Urinary bladder (tissue), 3 donors: ENCODE measurements at regions not wholly inside any gene's neighbourhood (a gene's known extent, or its start where the extent isn't known, plus 50 kb on each side); places are given as distances from the start of the nearest gene placed in this dataset.

Source experiments
- DNase-seq: peaks from one replicate; pipeline ENCODE4 v3.0.0-alpha.2; 2015; ENCODE audit errors: extremely low spot score
- H3K27ac ChIP-seq: one replicate; pipeline ENCODE4 v1.5.1; 2013; ENCODE audit warnings: low read depth, mild to moderate bottlenecking, moderate library complexity
- H3K36me3 ChIP-seq: one replicate; pipeline ENCODE4 v1.6.1; 2013; ENCODE audit warnings: mild to moderate bottlenecking, moderate library complexity; ENCODE audit not compliant: insufficient read depth
- H3K4me1 ChIP-seq: one replicate; pipeline ENCODE4 v1.6.1; 2013; ENCODE audit warnings: mild to moderate bottlenecking, moderate library complexity; ENCODE audit not compliant: insufficient read depth
- H3K4me3 ChIP-seq: one replicate; pipeline ENCODE4 v1.5.1; 2013; ENCODE audit warnings: low read depth, low read length
- WGBS: extraction: QIAGEN DNeasy Blood & Tissue Kit; methylation state at CpG from one replicate; pipeline ENCODE4 v1.1.7; 2013; 5-methylcytosine and 5-hydroxymethylcytosine counted together
- donor health status: healthy with polysubstance abuse.
- donor health status: healthy.

- 92% methylated on average over 3 of the region's 3 CpGs for WGBS
Measured at GRCh38 chr13:74035896-74036295, 98.3 kb downstream of the KLF12 start.

GRCh38 chr13:74032325-74032724, 101.9 kb downstream of the KLF12 start:
- Histone ChIP-seq H3K4me1 (no peaks in the 10 kb centered on the region), H3K4me3 (no peak overlapping the region), H3K36me3 (no peaks in the 10 kb centered on the region), H3K27ac (no peak overlapping the region)
- 90% methylated on average over 4 of the region's 4 CpGs for WGBS
- DNase-seq: no peak

More at GRCh38 chr13:74035896-74036295, 98.3 kb downstream of the KLF12 start:
- no peaks in the 10 kb centered on the region for H3K36me3 ChIP-seq
- no peak overlapping the region for H3K27ac ChIP-seq
- DNase-seq: no peak
- H3K4me1 ChIP-seq: no peaks in the 10 kb centered on the region
- H3K4me3 ChIP-seq: no peak overlapping the region

- 91% methylated on average over 4 of the region's 4 CpGs for WGBS
- no peak overlapping the region for H3K4me3 ChIP-seq
- no peak overlapping the region for H3K27ac ChIP-seq
- no peak for DNase-seq
- no peaks in the 10 kb centered on the region for H3K36me3 ChIP-seq
- no peaks in the 10 kb centered on the region for H3K4me1 ChIP-seq
Measured at GRCh38 chr13:74027161-74027779, 106.9 kb downstream of the KLF12 start.

- Histone ChIP-seq H3K36me3 (peaks cover under 1% of the 10 kb centered on the region), H3K4me1 (no peaks in the 10 kb centered on the region), H3K27ac (no peak overlapping the region), H3K4me3 (no peak overlapping the region)
- DNase-seq: no peak
- WGBS: 61% methylated on average over 4 of the region's 4 CpGs
Measured at GRCh38 chr13:74026753-74027152, 107.5 kb downstream of the KLF12 start.

GRCh38 chr13:74025369-74025768, 108.8 kb downstream of the KLF12 start:
- DNase-seq: no peak
- Histone ChIP-seq H3K27ac (no peak overlapping the region), H3K4me1 (no peaks in the 10 kb centered on the region), H3K4me3 (no peak overlapping the region), H3K36me3 (peaks cover 2% of the 10 kb centered on the region)
- 88% methylated on average over 3 of the region's 3 CpGs for WGBS

GRCh38 chr13:74024856-74025255, 109.3 kb downstream of the KLF12 start:
- no peak overlapping the region for H3K4me3 ChIP-seq
- no peak overlapping the region for H3K27ac ChIP-seq
- peaks cover 2% of the 10 kb centered on the region for H3K36me3 ChIP-seq
- no peak for DNase-seq
- no peaks in the 10 kb centered on the region for H3K4me1 ChIP-seq

- 81% methylated on average over 4 of the region's 4 CpGs for WGBS
Measured at GRCh38 chr13:74024314-74024713, 109.9 kb downstream of the KLF12 start.

GRCh38 chr13:74023484-74023883, 110.7 kb downstream of the KLF12 start:
- DNase-seq: no peak
- Histone ChIP-seq H3K27ac (no peak overlapping the region), H3K4me1 (no peaks in the 10 kb centered on the region), H3K4me3 (no peak overlapping the region), H3K36me3 (peaks cover 2% of the 10 kb centered on the region)
- WGBS: 97% methylated on average over 2 of the region's 2 CpGs

More at GRCh38 chr13:74024314-74024713, 109.9 kb downstream of the KLF12 start:
- no peak overlapping the region for H3K27ac ChIP-seq
- H3K36me3 ChIP-seq: peaks cover 2% of the 10 kb centered on the region
- H3K4me3 ChIP-seq: no peak overlapping the region
- DNase-seq: no peak
- H3K4me1 ChIP-seq: no peaks in the 10 kb centered on the region

GRCh38 chr13:74021505-74021904, 112.7 kb downstream of the KLF12 start:
- Histone ChIP-seq H3K27ac (no peak overlapping the region), H3K4me1 (no peaks in the 10 kb centered on the region), H3K4me3 (no peak overlapping the region), H3K36me3 (peaks cover 2% of the 10 kb centered on the region)
- no peak for DNase-seq
- WGBS: 80% methylated on average over 2 of the region's 2 CpGs

- Histone ChIP-seq H3K4me3 (no peak overlapping the region), H3K27ac (no peak overlapping the region), H3K36me3 (peaks cover 2% of the 10 kb centered on the region), H3K4me1 (no peaks in the 10 kb centered on the region)
- no peak for DNase-seq
- WGBS: 77% methylated on average over 1 of the region's 1 CpG
Measured at GRCh38 chr13:74018062-74018431, 116.2 kb downstream of the KLF12 start.

GRCh38 chr13:74017301-74018061, 116.7 kb downstream of the KLF12 start:
- DNase-seq: no peak
- H3K27ac ChIP-seq: no peak overlapping the region
- H3K4me1 ChIP-seq: no peaks in the 10 kb centered on the region
- WGBS: 82% methylated on average over 4 of the region's 4 CpGs
- H3K4me3 ChIP-seq: no peak overlapping the region
- peaks cover 2% of the 10 kb centered on the region for H3K36me3 ChIP-seq

GRCh38 chr13:74015137-74015536, 119.1 kb downstream of the KLF12 start:
- Histone ChIP-seq H3K4me1 (no peaks in the 10 kb centered on the region), H3K36me3 (no peaks in the 10 kb centered on the region), H3K27ac (no peak overlapping the region), H3K4me3 (no peak overlapping the region)
- DNase-seq: no peak
- 91% methylated on average over 4 of the region's 4 CpGs for WGBS

- Histone ChIP-seq H3K27ac (no peak overlapping the region), H3K4me3 (no peak overlapping the region), H3K36me3 (no peaks in the 10 kb centered on the region), H3K4me1 (no peaks in the 10 kb centered on the region)
- DNase-seq: no peak
- 85% methylated on average over 4 of the region's 4 CpGs for WGBS
Measured at GRCh38 chr13:74009100-74009668, 125.0 kb downstream of the KLF12 start.

- no peak overlapping the region for H3K27ac ChIP-seq
- H3K4me3 ChIP-seq: no peak overlapping the region
- 76% methylated on average over 3 of the region's 3 CpGs for WGBS
- DNase-seq: no peak
- H3K36me3 ChIP-seq: no peaks in the 10 kb centered on the region
- H3K4me1 ChIP-seq: no peaks in the 10 kb centered on the region
Measured at GRCh38 chr13:74006666-74007065, 127.5 kb downstream of the KLF12 start.
